ENCODE measurements at regions not wholly inside any gene's neighbourhood (a gene's known extent, or its start where the extent isn't known, plus 50 kb on each side); places are given as distances from the start of the nearest gene placed in this dataset.

GRCh38 chr20:5670874-5671273 lies 60.1 kb upstream of the GPCPD1 start (continued):
- TF ChIP-seq TCF4 (CRISPR knock-in tag; IDR thresholded peaks at IDR 0.05; ENCODE audit: borderline replicate concordance) (no peak), BACH2 (CRISPR knock-in tag; IDR thresholded peaks at IDR 0.05; ENCODE audit: borderline replicate concordance) (no peak), TOX (CRISPR knock-in tag; IDR thresholded peaks at IDR 0.05; ENCODE audit: borderline replicate concordance) (no peak), ZNF8 (CRISPR knock-in tag; IDR thresholded peaks at IDR 0.05) (no peak), ZNF565 (CRISPR knock-in tag; conservative IDR thresholded peaks at IDR 0.05; ENCODE audit: low read depth) (no peak), ARNTL (CRISPR knock-in tag; IDR thresholded peaks at IDR 0.05; ENCODE audit: borderline replicate concordance, low read depth) (no peak), CSRNP3 (CRISPR knock-in tag; IDR thresholded peaks at IDR 0.05) (no peak), ZC3H10 (CRISPR knock-in tag; IDR thresholded peaks at IDR 0.05) (no peak), OSR1 (CRISPR knock-in tag; IDR thresholded peaks at IDR 0.05) (no peak), ZFP3 (CRISPR knock-in tag; IDR thresholded peaks at IDR 0.05) (no peak)

GRCh38 chr20:5670036-5670536 lies 59.3 kb upstream of the GPCPD1 start:
- no peak for ATAC-seq
- no peak for TF ChIP-seq CSRNP3 (CRISPR knock-in tag; IDR thresholded peaks at IDR 0.05)
- no peak for TF ChIP-seq ZFP3 (CRISPR knock-in tag; IDR thresholded peaks at IDR 0.05)
- no peak for TF ChIP-seq TOX (CRISPR knock-in tag; IDR thresholded peaks at IDR 0.05; ENCODE audit: borderline replicate concordance)
- no peak for TF ChIP-seq OSR1 (CRISPR knock-in tag; IDR thresholded peaks at IDR 0.05)
- TF ChIP-seq CREB5 (CRISPR knock-in tag; IDR thresholded peaks at IDR 0.05; ENCODE audit: low read depth), result no peak
- no peak for TF ChIP-seq TSHZ2 (CRISPR knock-in tag; IDR thresholded peaks at IDR 0.05)

- TF ChIP-seq PPARA (CRISPR knock-in tag; IDR thresholded peaks at IDR 0.05; ENCODE audit: borderline replicate concordance) (no peak), TSHZ2 (CRISPR knock-in tag; IDR thresholded peaks at IDR 0.05) (no peak), PATZ1 (CRISPR knock-in tag; IDR thresholded peaks at IDR 0.05; ENCODE audit: borderline replicate concordance) (no peak), ZNF565 (CRISPR knock-in tag; conservative IDR thresholded peaks at IDR 0.05; ENCODE audit: low read depth) (no peak), GLIS3 (CRISPR knock-in tag; IDR thresholded peaks at IDR 0.05) (no peak), POU6F1 (CRISPR knock-in tag; IDR thresholded peaks at IDR 0.05; ENCODE audit: borderline replicate concordance, low read depth) (no peak), OSR1 (CRISPR knock-in tag; IDR thresholded peaks at IDR 0.05) (no peak), CSRNP3 (CRISPR knock-in tag; IDR thresholded peaks at IDR 0.05) (no peak), CREB5 (CRISPR knock-in tag; IDR thresholded peaks at IDR 0.05; ENCODE audit: low read depth) (no peak), ESRRG (CRISPR knock-in tag; IDR thresholded peaks at IDR 0.05) (no peak), CSDC2 (CRISPR knock-in tag; IDR thresholded peaks at IDR 0.05) (no peak), TOX (CRISPR knock-in tag; IDR thresholded peaks at IDR 0.05; ENCODE audit: borderline replicate concordance) (no peak), ZC3H10 (CRISPR knock-in tag; IDR thresholded peaks at IDR 0.05) (no peak), ARNTL (CRISPR knock-in tag; IDR thresholded peaks at IDR 0.05; ENCODE audit: borderline replicate concordance, low read depth) (no peak)
- no peak for ATAC-seq
These were observed 57.7 kb upstream of the GPCPD1 start for GRCh38 chr20:5668529-5668868.

All from SK-N-SH treated with all-trans-retinoic acid at 6 μM for 48 hours (cell line).